ENCODE measurements at regions not wholly inside any gene's neighbourhood (a gene's known extent, or its start where the extent isn't known, plus 50 kb on each side); places are given as distances from the start of the nearest gene placed in this dataset.
A peak's percentile ranks its signal among the peaks of the same experiment; 100 is the strongest.
"Not testable (repeated sequence)": the region's sequence is repeated elsewhere in the genome, so short reads cannot be mapped to it uniquely, and the experiment has no call there.

DNA sequence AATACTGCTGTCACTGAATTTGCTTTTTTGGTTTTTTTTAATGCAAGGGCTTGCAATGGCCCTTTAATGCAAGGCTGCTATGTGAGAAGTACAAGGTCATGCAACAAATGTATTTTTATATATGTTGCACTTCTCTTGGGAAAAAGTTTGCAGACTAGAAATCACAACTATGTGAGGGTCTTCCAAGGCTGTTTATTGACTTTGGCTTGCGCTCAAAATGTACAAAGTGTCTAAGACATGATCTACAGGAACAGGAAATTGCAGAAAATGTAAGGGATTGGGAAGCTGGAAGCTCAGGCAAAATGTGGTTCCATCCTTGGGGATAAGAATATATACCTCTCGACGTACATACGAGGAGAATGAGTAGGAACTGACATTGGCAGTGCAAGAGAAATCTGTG lies 92.2 kb upstream of the F13A1 start:
- no peak for DNase-seq (ENCODE audit: low read depth in 2 of 2)

GRCh38 chr6:6414931-6415330 lies 94.5 kb upstream of the F13A1 start:
- peak in 1 of 2 experiments; percentile 16 for DNase-seq (ENCODE audit: low read depth in 2 of 2)

GRCh38 chr6:6417475-6417874 lies 97.0 kb upstream of the F13A1 start:
- no peak for DNase-seq (ENCODE audit: low read depth in 2 of 2)

DNA sequence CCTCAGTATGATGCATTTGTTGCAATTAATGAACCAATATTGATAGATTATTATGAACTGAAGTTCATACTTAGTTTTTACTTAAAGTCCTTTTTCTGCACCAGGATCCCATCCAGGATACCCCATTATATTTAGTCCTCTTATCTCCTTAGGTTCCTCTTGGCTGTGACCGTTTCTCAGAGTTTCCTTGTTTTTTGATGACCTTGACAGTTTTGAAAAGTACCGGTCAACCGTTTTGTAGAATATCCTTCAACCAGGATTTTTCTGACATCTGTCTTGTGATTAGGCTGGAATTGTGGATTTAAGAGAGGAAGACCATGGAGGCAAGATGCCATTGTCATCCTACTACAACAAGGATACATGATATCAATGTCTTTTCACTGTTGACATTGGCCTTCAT lies 98.0 kb upstream of the F13A1 start:
- DNase-seq (ENCODE audit: low read depth in 2 of 2), result no peak

DNA sequence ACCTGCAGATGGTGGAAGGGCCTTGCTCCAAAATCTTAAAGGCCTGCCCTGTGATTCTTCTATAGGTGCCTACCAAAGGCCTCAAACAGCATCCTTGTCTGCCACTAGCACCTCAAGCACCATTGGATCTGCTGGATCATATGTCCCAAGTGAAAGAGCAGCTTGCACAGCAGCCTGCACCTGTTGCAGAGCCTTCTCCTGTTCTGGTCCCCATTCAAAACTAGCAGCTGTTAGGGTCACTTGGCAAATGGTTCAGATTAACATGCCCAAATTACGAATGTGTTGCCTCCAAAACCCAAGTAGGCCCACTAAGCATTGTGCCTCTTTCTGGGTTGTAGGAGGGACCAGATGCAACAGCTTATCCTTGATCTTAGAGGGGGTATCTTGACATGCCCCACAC lies 99.6 kb upstream of the F13A1 start:
- no peak for DNase-seq (ENCODE audit: low read depth in 2 of 2)

DNA sequence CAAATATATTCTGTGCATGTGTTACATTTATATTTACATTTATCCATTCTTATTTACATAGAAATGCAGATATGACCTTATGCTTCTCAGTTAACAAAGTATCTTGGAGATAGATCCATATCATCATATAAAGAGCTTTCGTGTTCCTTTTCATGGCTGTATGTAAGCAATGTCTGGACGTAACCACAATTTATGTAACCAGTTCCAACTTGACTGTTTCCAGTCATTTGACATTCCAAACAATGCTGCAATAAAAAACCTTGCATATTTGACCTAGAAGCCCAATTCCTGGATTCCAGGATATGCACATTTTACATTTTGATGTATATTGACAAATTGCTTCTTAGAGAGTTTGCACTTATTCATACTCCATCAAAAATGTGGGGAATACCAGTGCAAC lies 113.7 kb upstream of the F13A1 start:
- DNase-seq (ENCODE audit: low read depth in 2 of 2), result no peak

- no peak for DNase-seq (ENCODE audit: low read depth in 2 of 2)
These were observed 114.3 kb upstream of the F13A1 start for GRCh38 chr6:6434723-6435122.

DNA sequence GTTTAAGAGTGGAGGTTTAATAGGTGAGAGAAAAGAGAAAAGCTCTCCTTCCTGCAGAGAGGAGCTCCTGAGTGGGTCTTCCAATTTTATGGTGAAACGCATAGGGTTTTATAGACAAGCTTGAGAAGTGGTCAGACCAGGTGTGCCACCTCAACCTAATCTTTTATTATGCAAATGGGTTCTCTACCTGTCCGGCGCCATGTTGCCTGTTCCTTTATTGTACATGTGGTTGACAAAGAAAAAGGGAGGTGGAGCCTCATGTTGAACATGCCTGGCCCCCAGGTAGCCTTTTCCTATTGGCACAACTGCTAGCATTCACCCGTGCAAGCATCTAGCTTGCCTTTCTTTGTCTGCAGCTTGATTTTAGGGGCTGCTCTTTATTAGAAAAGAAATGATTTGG lies 115.9 kb upstream of the F13A1 start:
- no peak for DNase-seq (ENCODE audit: low read depth in 2 of 2)

GRCh38 chr6:6436946-6437345 lies 116.5 kb upstream of the F13A1 start:
- DNase-seq (ENCODE audit: low read depth in 2 of 2), result no peak

DNA sequence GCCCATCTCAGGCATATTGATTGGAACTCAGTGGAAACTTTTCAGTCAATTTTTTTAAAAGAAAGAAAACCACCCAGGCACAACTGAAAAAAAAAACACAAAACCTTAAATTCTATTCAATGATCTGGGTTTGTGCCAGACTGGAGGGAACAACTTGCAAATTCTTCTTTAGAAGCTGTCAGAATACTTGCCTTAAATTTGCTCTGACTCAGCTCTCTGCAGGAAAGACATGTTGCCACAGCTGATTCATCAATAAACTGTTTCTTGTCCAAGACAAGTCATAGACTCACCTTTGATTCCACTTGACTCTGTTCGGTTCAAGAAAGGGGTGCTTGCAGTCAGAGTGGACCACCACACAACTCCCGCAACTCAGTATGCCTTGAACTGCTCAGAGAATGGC lies 117.8 kb upstream of the F13A1 start:
- DNase-seq (ENCODE audit: low read depth in 2 of 2), result no peak

GRCh38 chr6:6439778-6440177 lies 119.3 kb upstream of the F13A1 start:
- DNase-seq (ENCODE audit: low read depth in 2 of 2), result no peak

GRCh38 chr6:6452002-6452401 lies 131.5 kb upstream of the F13A1 start:
- DNase-seq (ENCODE audit: low read depth in 2 of 2), result no peak

DNA sequence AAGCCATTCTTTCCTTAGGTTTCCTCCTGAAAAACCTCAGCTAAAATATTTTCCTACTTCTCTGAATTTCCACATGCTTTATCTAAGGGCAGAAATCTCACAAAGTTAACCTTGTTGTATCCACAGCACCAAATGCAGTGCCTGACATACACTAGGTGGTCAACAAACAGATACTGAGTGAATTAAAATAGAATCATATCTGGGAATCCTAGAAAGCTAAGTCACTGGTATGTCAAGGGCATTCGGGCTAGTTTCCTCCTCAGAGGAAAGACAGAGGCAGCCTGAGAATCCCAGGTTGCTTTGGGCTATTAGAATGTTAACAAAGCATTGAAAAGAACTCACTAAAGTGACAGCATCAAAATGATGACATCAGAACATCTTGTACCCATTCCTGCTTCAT lies 132.7 kb upstream of the F13A1 start:
- no peak for DNase-seq (ENCODE audit: low read depth in 2 of 2)

- no peak for DNase-seq (ENCODE audit: low read depth in 2 of 2)
These were observed 133.2 kb upstream of the LY86 start for GRCh38 chr6:6455272-6455671.

GRCh38 chr6:6458172-6458571 lies 130.3 kb upstream of the LY86 start:
- no peak for DNase-seq (ENCODE audit: low read depth in 2 of 2)

DNA sequence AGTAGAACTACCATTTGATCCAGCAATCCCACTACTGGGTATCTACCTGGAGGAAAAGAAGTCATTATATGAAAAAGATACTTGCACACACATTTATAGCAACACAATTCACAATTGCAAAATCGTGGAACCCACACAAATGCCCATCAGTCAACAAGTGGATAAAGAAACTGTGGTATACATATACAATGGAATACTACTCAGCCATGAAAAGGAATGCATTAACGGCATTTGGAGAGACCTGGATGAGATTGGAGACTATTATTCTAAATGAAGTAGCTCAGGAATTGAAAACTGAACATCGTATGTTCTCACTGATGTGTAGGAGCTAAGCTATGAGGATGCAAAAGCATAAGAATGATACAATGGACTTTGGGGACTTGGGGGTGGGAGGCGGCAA lies 128.6 kb upstream of the LY86 start:
- not testable (repeated sequence) for DNase-seq (ENCODE audit: low read depth in 2 of 2)

DNA sequence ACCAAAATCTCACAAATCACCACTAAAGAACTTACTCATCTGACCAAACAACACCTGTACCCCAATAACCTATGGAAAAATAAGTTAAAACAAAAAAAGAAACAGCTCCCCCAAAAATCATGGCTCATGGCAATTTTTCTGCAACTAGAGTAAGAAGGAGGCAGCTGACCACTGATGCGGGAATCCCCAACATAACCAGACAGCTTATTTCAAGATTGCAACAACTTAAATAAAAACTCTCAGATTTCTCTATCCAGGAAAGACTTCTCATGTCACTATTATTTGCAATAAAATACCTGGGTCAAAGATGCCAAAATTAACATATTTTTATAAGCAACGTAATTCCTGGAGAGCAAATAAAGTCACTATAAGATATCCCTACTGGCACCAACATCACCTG lies 128.1 kb upstream of the LY86 start:
- no peak for DNase-seq (ENCODE audit: low read depth in 2 of 2)

DNA sequence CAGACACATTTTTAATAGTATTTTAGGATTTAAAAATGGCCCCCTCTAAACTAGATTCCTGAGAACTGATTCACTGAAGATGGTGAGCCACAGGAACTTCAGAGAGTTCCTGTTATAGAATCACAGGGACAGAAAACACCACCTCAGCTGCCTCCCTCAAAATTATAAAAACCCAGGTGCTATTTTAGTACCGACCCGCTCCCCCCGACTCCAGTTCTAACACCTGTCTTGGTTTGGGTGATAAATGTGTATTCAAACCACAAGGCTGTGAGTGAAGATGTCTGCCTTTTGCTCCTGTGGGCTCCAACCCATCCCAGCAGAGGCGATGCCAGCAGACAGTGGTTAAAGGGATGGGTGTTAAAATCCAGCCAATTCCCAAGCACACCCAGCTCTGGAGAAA lies 127.4 kb upstream of the LY86 start:
- peak in 1 of 2 experiments; percentile 4 for DNase-seq (ENCODE audit: low read depth in 2 of 2)

DNA sequence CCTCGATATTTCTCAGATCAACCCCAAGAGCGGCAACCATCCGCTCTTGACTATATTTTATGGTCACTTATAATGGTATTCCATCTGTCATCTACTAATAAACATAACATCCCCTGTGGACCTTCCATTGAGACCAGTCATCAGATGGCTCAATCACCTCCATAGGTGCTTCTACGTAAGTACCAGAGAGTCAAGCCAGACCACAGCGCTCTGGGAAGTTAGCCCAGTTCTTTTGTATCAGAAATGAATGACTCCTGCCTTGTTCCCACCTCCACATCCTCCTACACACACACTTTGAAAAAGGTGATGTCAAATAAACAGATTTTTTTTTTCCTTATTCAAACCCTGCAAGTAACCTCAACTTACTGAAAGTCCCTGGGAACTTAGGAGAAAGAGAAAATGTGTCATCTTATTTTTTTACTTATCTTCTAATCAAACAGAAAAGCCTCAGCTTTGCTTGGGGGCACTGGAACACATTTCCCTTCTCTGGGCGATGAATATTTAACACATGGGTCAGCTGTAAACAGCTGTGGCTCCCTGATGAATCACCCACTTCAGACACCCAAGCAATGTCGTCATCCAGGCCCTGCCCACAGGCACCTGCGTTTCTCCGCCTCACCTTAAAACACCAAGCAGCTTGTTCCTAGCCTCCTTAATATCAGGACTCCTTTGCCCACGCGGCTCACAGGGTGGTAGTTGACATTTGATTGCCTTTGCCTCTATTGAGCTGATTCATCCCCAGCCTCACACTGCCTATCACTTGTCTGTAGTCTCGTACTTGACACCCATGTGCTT lies 121.4 kb upstream of the LY86 start:
- no peak for DNase-seq (ENCODE audit: low read depth in 2 of 2)

DNA sequence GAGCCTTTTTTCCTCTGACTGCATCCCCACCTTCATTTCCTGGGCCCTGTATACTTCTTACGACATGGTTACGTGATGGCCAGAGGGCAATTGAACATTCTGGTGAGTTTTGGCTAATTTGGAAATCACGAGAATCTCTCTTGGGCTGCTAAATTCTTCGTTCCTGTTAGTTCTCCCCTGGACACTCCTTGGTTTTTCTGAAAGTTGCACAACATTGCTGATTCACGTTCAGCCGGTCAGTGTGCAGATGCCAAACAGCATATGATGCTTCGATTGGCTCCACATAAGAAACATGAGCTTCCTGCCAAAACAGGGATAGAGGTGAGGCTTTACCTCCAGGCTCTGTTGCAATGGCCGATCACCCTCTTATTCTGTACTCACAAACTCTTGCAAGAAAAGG lies 119.4 kb upstream of the LY86 start:
- DNase-seq (ENCODE audit: low read depth in 2 of 2), result no peak

GRCh38 chr6:6470123-6470522 lies 118.4 kb upstream of the LY86 start:
- no peak for DNase-seq (ENCODE audit: low read depth in 2 of 2)

DNA sequence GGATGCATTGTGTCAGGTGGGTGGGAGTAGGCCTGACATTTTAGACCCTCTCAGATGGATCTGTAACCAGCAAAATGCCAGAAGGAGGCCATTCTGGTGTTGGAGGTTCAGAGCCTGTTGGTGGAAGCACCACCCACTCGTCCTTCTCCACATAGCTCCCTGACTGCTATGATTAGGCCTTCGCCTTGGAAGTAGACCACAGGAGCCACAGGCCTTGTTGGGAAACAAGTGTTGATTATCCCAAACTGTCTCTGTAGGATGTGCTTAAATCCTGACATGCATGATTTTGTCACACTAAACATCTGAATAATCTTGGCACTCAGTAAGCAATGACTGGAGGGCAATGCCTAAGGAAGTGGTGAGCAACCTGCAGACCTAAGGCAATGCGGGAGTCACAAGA lies 117.2 kb upstream of the LY86 start:
- no peak for DNase-seq (ENCODE audit: low read depth in 2 of 2)

GRCh38 chr6:6474170-6474920 lies 114.2 kb upstream of the LY86 start:
- DNase-seq (ENCODE audit: low read depth in 2 of 2), result no peak
